ENCODE measurements at regions not wholly inside any gene's neighbourhood (a gene's known extent, or its start where the extent isn't known, plus 50 kb on each side); places are given as distances from the start of the nearest gene placed in this dataset.
A peak's percentile ranks its signal among the peaks of the same experiment; 100 is the strongest.

- ATAC-seq, result no peak
- TF ChIP-seq, protein P1, sequence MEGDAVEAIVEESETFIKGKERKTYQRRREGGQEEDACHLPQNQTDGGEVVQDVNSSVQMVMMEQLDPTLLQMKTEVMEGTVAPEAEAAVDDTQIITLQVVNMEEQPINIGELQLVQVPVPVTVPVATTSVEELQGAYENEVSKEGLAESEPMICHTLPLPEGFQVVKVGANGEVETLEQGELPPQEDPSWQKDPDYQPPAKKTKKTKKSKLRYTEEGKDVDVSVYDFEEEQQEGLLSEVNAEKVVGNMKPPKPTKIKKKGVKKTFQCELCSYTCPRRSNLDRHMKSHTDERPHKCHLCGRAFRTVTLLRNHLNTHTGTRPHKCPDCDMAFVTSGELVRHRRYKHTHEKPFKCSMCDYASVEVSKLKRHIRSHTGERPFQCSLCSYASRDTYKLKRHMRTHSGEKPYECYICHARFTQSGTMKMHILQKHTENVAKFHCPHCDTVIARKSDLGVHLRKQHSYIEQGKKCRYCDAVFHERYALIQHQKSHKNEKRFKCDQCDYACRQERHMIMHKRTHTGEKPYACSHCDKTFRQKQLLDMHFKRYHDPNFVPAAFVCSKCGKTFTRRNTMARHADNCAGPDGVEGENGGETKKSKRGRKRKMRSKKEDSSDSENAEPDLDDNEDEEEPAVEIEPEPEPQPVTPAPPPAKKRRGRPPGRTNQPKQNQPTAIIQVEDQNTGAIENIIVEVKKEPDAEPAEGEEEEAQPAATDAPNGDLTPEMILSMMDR (IDR thresholded peaks at IDR 0.05), result no peak
Observed at GRCh38 chr14:21729703-21730233, 56.1 kb upstream of the OR4E1 start.

DNA sequence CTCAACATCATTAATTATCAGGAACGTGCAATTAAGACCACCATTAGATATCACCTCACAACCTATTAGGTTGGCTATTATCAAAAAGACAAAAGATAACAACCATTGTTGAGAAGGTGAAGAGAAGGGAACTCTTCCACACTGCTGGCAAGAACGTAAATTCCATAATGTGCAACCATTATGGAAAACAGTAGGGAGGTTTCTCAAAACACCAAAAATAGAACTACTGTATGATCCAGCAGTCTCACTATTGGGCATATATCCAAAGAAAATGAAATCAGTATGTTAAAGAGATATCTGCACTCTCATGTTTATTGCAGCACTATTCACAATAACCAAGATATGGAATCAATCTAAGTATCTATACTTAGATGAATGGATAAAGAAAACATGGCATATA lies 51.6 kb upstream of the OR4E1 start:
- H3K27me3 ChIP-seq, result peaks cover 0 to 9% of the 10 kb centered on the region in 2 donors
- DNase-seq (no peak), ATAC-seq (no peak)
- no peaks in the 10 kb centered on the region for H3K9me3 ChIP-seq
- H3K4me3 ChIP-seq, result no peak overlapping the region
- TF ChIP-seq, protein P1 (IDR thresholded peaks at IDR 0.05), result no peak
- no peak overlapping the region for H3K27ac ChIP-seq
- intact Hi-C loops (cut with DNase I), result no loop called here
- no peaks in the 10 kb centered on the region for H3K4me1 ChIP-seq
- no peaks in the 10 kb centered on the region for H3K36me3 ChIP-seq

More at GRCh38 chr14:21729703-21730233, 56.1 kb upstream of the OR4E1 start:
- no peak for DNase-seq
- H3K9me3 ChIP-seq, result no peaks in the 10 kb centered on the region
- no peak overlapping the region for H3K4me3 ChIP-seq
- intact Hi-C loops (cut with DNase I), result no loop called here
- no peaks in the 10 kb centered on the region for H3K4me1 ChIP-seq
- no peak overlapping the region for H3K27ac ChIP-seq
- no peaks in the 10 kb centered on the region for H3K36me3 ChIP-seq
- no peaks in the 10 kb centered on the region for H3K27me3 ChIP-seq

DNA sequence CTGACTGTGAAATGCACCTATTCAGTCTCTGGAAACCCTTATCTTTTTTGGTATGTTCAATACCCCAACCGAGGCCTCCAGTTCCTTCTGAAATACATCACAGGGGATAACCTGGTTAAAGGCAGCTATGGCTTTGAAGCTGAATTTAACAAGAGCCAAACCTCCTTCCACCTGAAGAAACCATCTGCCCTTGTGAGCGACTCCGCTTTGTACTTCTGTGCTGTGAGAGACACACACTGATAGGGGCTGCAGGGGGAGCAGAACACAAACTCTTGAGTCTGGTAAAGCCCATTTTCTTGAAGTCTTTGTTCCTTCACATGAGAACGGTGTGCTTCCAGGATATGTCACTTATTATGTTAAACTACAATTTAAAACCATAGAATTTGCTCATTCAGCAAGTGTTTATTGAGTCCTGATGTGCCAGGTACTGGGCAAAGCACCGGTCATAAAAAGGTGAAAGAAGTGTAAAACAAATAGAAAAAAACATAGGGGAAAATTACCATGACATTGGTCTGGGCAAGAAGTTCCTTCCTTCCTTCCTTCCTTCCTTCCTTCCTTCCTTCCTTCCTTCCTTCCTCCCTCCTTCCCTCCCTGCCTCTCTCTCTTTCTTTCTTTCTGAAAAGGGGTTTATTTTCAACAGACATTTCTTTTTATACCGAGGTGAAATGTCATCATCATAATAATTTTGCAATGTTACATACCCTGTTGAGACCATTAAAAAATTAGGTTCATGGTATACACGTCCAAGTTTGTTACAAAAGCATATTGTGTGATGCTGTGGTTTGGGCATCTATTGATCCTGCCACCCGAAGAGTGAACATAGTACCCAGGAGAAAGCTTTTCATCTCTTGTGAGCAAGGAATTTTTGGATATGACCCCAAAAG lies 50.7 kb upstream of the OR4E1 start:
- Histone ChIP-seq H3K36me3 (no peaks in the 10 kb centered on the region), H3K4me3 (no peak overlapping the region), H3K4me1 (no peaks in the 10 kb centered on the region), H3K27ac (no peak overlapping the region), H3K27me3 (peaks cover 0 to 9% of the 10 kb centered on the region in 2 donors), H3K9me3 (no peaks in the 10 kb centered on the region)
- intact Hi-C loops (cut with DNase I), result no loop called here
- ATAC-seq (no peak), DNase-seq (no peak)
- TF ChIP-seq, protein P1 (IDR thresholded peaks at IDR 0.05), result no peak

DNA sequence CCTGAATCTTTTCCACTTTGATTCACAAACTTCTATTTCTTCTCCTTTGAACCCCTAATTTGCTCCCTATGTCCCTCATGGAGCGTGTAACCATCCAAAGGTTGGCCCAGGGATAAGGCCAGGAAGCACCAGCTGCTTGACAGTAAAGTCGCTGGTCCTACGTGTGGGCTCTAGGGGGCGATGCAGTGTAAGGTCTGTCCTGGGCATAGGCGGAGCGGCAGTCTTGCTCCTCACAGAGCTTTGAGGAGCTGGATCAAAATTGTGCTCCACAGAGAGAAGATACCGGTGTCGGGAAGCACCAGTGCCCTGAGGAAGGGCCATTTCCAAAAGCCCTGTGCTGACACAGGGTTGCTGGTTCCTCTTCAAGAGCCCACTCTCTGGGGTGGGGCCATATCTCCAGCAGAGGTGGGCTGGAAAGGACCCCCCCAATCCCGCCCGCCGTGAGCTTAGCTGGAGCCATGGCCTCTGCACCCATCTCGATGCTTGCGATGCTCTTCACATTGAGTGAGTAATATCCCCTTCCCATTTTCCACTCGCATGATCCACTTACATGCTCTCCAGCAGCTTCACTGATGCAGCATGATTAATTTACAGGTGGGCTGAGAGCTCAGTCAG lies 49.9 kb upstream of the OR4E1 start:
- DNase-seq, result peak in 1 of 4 donors; percentile 6
- peak; percentile 18 for ATAC-seq
- TF ChIP-seq, protein P1 (IDR thresholded peaks at IDR 0.05), result no peak
- Histone ChIP-seq H3K27me3 (peaks cover 0 to 9% of the 10 kb centered on the region in 2 donors), H3K4me1 (no peaks in the 10 kb centered on the region), H3K9me3 (no peaks in the 10 kb centered on the region), H3K36me3 (no peaks in the 10 kb centered on the region), H3K27ac (no peak overlapping the region), H3K4me3 (no peak overlapping the region)
- intact Hi-C loops (cut with DNase I), result no loop called here

Measured in left lung (tissue), 4 donors.